H1 (cell line): ENCODE measurements at regions not wholly inside any gene's neighbourhood (a gene's known extent, or its start where the extent isn't known, plus 50 kb on each side); places are given as distances from the start of the nearest gene placed in this dataset.

Experiments used
- CTCF ChIA-PET: fragments of 300-600 bp; sonication (Branson Sonifier 250); formaldehyde crosslinking; loops from one replicate; lab custom pipeline; 2021; ENCODE audit not compliant: partially characterized antibody; lab: Charles Lee
- POLR2A ChIA-PET: fragments of 300-600 bp; sonication (Branson Sonifier 250); formaldehyde crosslinking; loops from one replicate; lab custom pipeline; 2021; ENCODE audit warnings: inconsistent platforms; ENCODE audit not compliant: partially characterized antibody; lab: Charles Lee
- DNase-seq, 2 experiments: peaks; one replicate each; pipeline versions ENCODE4 v3.0.0 to v3.0.0-alpha.2; 2010 to 2022; ENCODE audit warnings: low spot score in 2 of 2, low read depth in 1 of 2, mixed read lengths in 1 of 2
- FAIRE-seq: peaks from 2 replicates; lab custom pipeline; 2011; peaks lifted over from hg19 to GRCh38; lab: Jason Lieb, UNC
- H2AFZ ChIP-seq: 2 replicates; pipeline ENCODE4 v1.8.1; 2012; ENCODE audit warnings: low read length, inconsistent platforms
- H2AK5ac ChIP-seq: 2 replicates; pipeline ENCODE4 v1.6.1; 2013; ENCODE audit warnings: low read depth, low read length
- H2BK120ac ChIP-seq: replicated peaks from 2 replicates; pipeline ENCODE3; 2013; ENCODE audit warnings: low read depth, low read length, inconsistent platforms
- H2BK12ac ChIP-seq: 2 replicates; pipeline ENCODE4 v1.6.1; 2013; ENCODE audit warnings: low read depth, low read length
- H2BK15ac ChIP-seq: 2 replicates; pipeline ENCODE4 v1.6.1; 2013; ENCODE audit warnings: low read length
- H2BK20ac ChIP-seq: 2 replicates; pipeline ENCODE4 v1.6.1; 2013; ENCODE audit warnings: low read length
- H2BK5ac ChIP-seq: 2 replicates; pipeline ENCODE4 v1.6.1; 2013; ENCODE audit warnings: low read depth, low read length
- H3K14ac ChIP-seq: 2 replicates; pipeline ENCODE4 v1.6.1; 2013; ENCODE audit warnings: inconsistent platforms; ENCODE audit not compliant: insufficient read length
- H3K18ac ChIP-seq: 2 replicates; pipeline ENCODE4 v1.6.1; 2013; ENCODE audit warnings: low read length; ENCODE audit errors: extremely low read depth
- H3K23ac ChIP-seq: 2 replicates; pipeline ENCODE4 v1.6.1; 2013; ENCODE audit warnings: inconsistent platforms; ENCODE audit not compliant: insufficient read length
- H3K23me2 ChIP-seq: 2 replicates; pipeline ENCODE4 v1.6.1; 2013; ENCODE audit warnings: low read depth, low read length
- H3K27ac ChIP-seq: 2 replicates; pipeline ENCODE4 v1.6.1; 2011; ENCODE audit warnings: low read depth, low read length, inconsistent platforms
- H3K27me3 ChIP-seq, 4 experiments: replicated peaks in 1 of 4; 1 replicate in 1 of 4; 2 replicates in 3 of 4; pipeline versions ENCODE4 v1.6.1 to v1.8.1; 2011 to 2013; ENCODE audit warnings: low read length in 3 of 4, mild to moderate bottlenecking in 3 of 4, inconsistent platforms in 2 of 4, mixed read lengths in 2 of 4, moderate library complexity in 1 of 4; ENCODE audit not compliant: control insufficient read depth in 3 of 4, insufficient read depth in 3 of 4; ENCODE audit errors: extremely low read depth in 1 of 4
- H3K36me3 ChIP-seq, 4 experiments: 2 replicates each; pipeline versions ENCODE4 v1.6.1 to v1.8.1; 2011 to 2013; ENCODE audit warnings: mild to moderate bottlenecking in 4 of 4, low read length in 3 of 4, moderate library complexity in 2 of 4, control low read depth in 1 of 4, inconsistent platforms in 1 of 4; ENCODE audit not compliant: insufficient read depth in 4 of 4, control insufficient read depth in 2 of 4
- H3K4ac ChIP-seq: replicated peaks from 2 replicates; pipeline ENCODE3; 2013; ENCODE audit warnings: low read length, low read depth, mixed read lengths, inconsistent platforms; ENCODE audit not compliant: insufficient read length
- H3K4me1 ChIP-seq, 4 experiments: replicated peaks in 1 of 4; 1 replicate in 1 of 4; 2 replicates in 3 of 4; pipeline versions ENCODE4 v1.6.1 to v1.8.1; 2011 to 2013; ENCODE audit warnings: low read length in 3 of 4, inconsistent platforms in 2 of 4, mixed read lengths in 1 of 4; ENCODE audit not compliant: insufficient read depth in 4 of 4, control insufficient read depth in 3 of 4
- H3K4me2 ChIP-seq, 2 experiments: 2 replicates each; pipeline versions ENCODE4 v1.6.1 to v1.8.1; 2011 to 2013; ENCODE audit warnings: low read depth in 2 of 2, low read length in 2 of 2, control low read depth in 1 of 2, inconsistent platforms in 1 of 2, mild to moderate bottlenecking in 1 of 2; ENCODE audit not compliant: insufficient read depth in 1 of 2
- H3K4me3 ChIP-seq, 4 experiments: fragments of 200-600, 300-600 bp in 1 of 4; sonication (generic), shearing (Covaris generic), sonication (Bioruptor Twin) in 1 of 4; 2 replicates each; pipeline versions ENCODE4 v1.5.1 to v1.8.1; 2011 to 2016; ENCODE audit warnings: low read length in 4 of 4, low read depth in 3 of 4, control low read depth in 2 of 4, inconsistent platforms in 2 of 4, mild to moderate bottlenecking in 2 of 4, mixed read lengths in 1 of 4, moderate library complexity in 1 of 4; ENCODE audit not compliant: insufficient read depth in 2 of 4; ENCODE audit errors: extremely low read depth in 1 of 4
- H3K56ac ChIP-seq: replicated peaks from 2 replicates; pipeline ENCODE3; 2013; ENCODE audit warnings: low read depth, mild to moderate bottlenecking, mixed read lengths, low read length, inconsistent platforms; ENCODE audit not compliant: insufficient read length
- H3K79me1 ChIP-seq: 2 replicates; pipeline ENCODE4 v1.6.1; 2013; ENCODE audit warnings: low read depth, low read length, control low read depth
- H3K79me2 ChIP-seq, 2 experiments: 2 replicates each; pipeline versions ENCODE4 v1.6.1 to v1.8.1; 2012 to 2013; ENCODE audit warnings: low read length in 2 of 2, mild to moderate bottlenecking in 2 of 2, inconsistent platforms in 1 of 2; ENCODE audit not compliant: insufficient read depth in 2 of 2, control insufficient read depth in 1 of 2
- H3K9ac ChIP-seq, 4 experiments: replicated peaks in 1 of 4; 1 replicate in 1 of 4; 2 replicates in 3 of 4; pipeline versions ENCODE4 v1.6.1 to v1.8.1; 2011 to 2013; ENCODE audit warnings: low read depth in 3 of 4, low read length in 3 of 4, control low read depth in 2 of 4, mild to moderate bottlenecking in 2 of 4, moderate library complexity in 2 of 4, inconsistent platforms in 1 of 4; ENCODE audit errors: extremely low read depth in 1 of 4
- H3K9me3 ChIP-seq, 2 experiments: 2 replicates each; pipeline versions ENCODE4 v1.6.1 to v1.8.1; 2012 to 2013; ENCODE audit warnings: mild to moderate bottlenecking in 2 of 2, moderate library complexity in 2 of 2, control low read depth in 1 of 2, inconsistent platforms in 1 of 2, low read depth in 1 of 2, low read length in 1 of 2, mixed read lengths in 1 of 2; ENCODE audit not compliant: insufficient read depth in 2 of 2
- H4K20me1 ChIP-seq, 2 experiments: replicated peaks in 1 of 2; 2 replicates each; pipeline versions ENCODE3 to v1.8.1; 2011 to 2013; ENCODE audit warnings: inconsistent platforms in 2 of 2, low read length in 2 of 2, mild to moderate bottlenecking in 1 of 2; ENCODE audit not compliant: insufficient read depth in 2 of 2, control insufficient read depth in 1 of 2
- H4K5ac ChIP-seq: 2 replicates; pipeline ENCODE4 v1.6.1; 2013; ENCODE audit warnings: low read length, low read depth, mixed read lengths, inconsistent platforms; ENCODE audit not compliant: insufficient read length
- H4K8ac ChIP-seq: 2 replicates; pipeline ENCODE4 v1.8.0; 2013; ENCODE audit warnings: mild to moderate bottlenecking, moderate library complexity, low read length, inconsistent platforms; ENCODE audit not compliant: insufficient read depth; ENCODE audit errors: extremely low read depth
- H4K91ac ChIP-seq: replicated peaks from 2 replicates; pipeline ENCODE3; 2013; ENCODE audit warnings: low read length, mixed read lengths, inconsistent platforms; ENCODE audit not compliant: insufficient read length
- CTBP2 ChIP-seq: IDR thresholded peaks from 2 replicates; pipeline ENCODE4 v1.7.0; 2011; ENCODE audit warnings: borderline replicate concordance, mild to moderate bottlenecking, moderate library complexity, mixed read lengths, low read length; ENCODE audit not compliant: insufficient read depth, insufficient read length
- E2F6 ChIP-seq: IDR thresholded peaks from 2 replicates; pipeline ENCODE4 v1.6.1; 2012; ENCODE audit warnings: inconsistent platforms
- EZH2 ChIP-seq: fragments of 200-600 bp; sonication (generic); IDR thresholded peaks from 2 replicates; pipeline ENCODE4 v1.7.1; 2012; ENCODE audit warnings: low read depth, mild to moderate bottlenecking, moderate library complexity, low read length, inconsistent platforms; ENCODE audit not compliant: severe bottlenecking
- JUN ChIP-seq: IDR thresholded peaks from 2 replicates; pipeline ENCODE4 v1.6.1; 2011; ENCODE audit warnings: low read depth, mild to moderate bottlenecking, improper control_type of control experiment, low read length
- JUND ChIP-seq: IDR thresholded peaks from 2 replicates; pipeline ENCODE4 v1.6.1; 2011; ENCODE audit warnings: mild to moderate bottlenecking, improper control_type of control experiment, low read length
- KDM1A ChIP-seq: fragments of 200-600, 300-600 bp; sonication (generic); IDR thresholded peaks from 2 replicates; pipeline ENCODE4 v1.7.1; 2016; ENCODE audit warnings: mild to moderate bottlenecking, low read length, borderline replicate concordance
- KDM4A ChIP-seq: IDR thresholded peaks from one replicate; pipeline ENCODE4 v1.7.1; 2012; ENCODE audit warnings: low read depth, mild to moderate bottlenecking, moderate library complexity, low read length, inconsistent platforms; ENCODE audit not compliant: severe bottlenecking
- SAP30 ChIP-seq: fragments of 300-600 bp; sonication (generic); IDR thresholded peaks from 2 replicates; pipeline ENCODE4 v1.7.1; 2012; ENCODE audit warnings: low read length, moderate library complexity, mild to moderate bottlenecking, inconsistent platforms; ENCODE audit not compliant: insufficient read depth, insufficient replicate concordance
- SUZ12 ChIP-seq: fragments of 200-600 bp; sonication (generic); IDR thresholded peaks from 2 replicates; pipeline ENCODE4 v1.6.1; 2012; ENCODE audit warnings: mild to moderate bottlenecking, inconsistent platforms, low read length, moderate library complexity, mixed read lengths
- USF2 ChIP-seq: IDR thresholded peaks from 2 replicates; pipeline ENCODE4 v1.6.1; 2011; ENCODE audit warnings: low read length, improper control_type of control experiment
- YY1 ChIP-seq: IDR thresholded peaks from 2 replicates; pipeline ENCODE4 v1.6.1; 2011; ENCODE audit warnings: low read depth, mild to moderate bottlenecking, low read length
- WGBS, 2 experiments: shearing (Covaris generic) in 1 of 2; methylation state at CpG; one replicate each; pipeline versions ENCODE4 v1.1.6 to v1.1.7; 2013 to 2015; ENCODE audit warnings: low lambda C conversion rate in 2 of 2, mixed read lengths in 2 of 2, inconsistent platforms in 1 of 2, low coverage in 1 of 2, missing lambda C conversion rate in 1 of 2; ENCODE audit not compliant: insufficient replicate concordance in 2 of 2, insufficient coverage in 1 of 2, insufficient read length in 1 of 2; ENCODE audit errors: extremely low coverage in 1 of 2, missing lambda C conversion rate in 1 of 2; 5-methylcytosine and 5-hydroxymethylcytosine counted together

GRCh38 chr4:125520258-125520990 is 205.7 kb downstream of the FAT4 start:
- H3K23me2 ChIP-seq, result no peaks in the 10 kb centered on the region
- 94% methylated on average over 5 of the region's 5 CpGs; no CpG with 5 or more reads in 1 of the 2 experiments for WGBS, 2 experiments
- no peak for TF ChIP-seq JUND
- no peak for TF ChIP-seq KDM4A
- TF ChIP-seq SAP30, result no peak
- no peak for TF ChIP-seq USF2
- TF ChIP-seq JUN, result no peak
- TF ChIP-seq SUZ12, result no peak
- TF ChIP-seq KDM1A, result no peak
- no peak for TF ChIP-seq YY1
- TF ChIP-seq CTBP2, result no peak
- no peak for TF ChIP-seq EZH2
- TF ChIP-seq E2F6, result no peak

More at GRCh38 chr4:125520258-125520990, 205.7 kb downstream of the FAT4 start:
- no peak overlapping the region for H2AFZ ChIP-seq
- no peak overlapping the region for H3K27ac ChIP-seq
- H3K9ac ChIP-seq, result no peak overlapping the region
- no peak overlapping the region for H2BK5ac ChIP-seq
- DNase-seq, result no peak
- H4K20me1 ChIP-seq, result no peaks in the 10 kb centered on the region
- no peak overlapping the region for H2BK120ac ChIP-seq
- H3K14ac ChIP-seq, result no peak overlapping the region
- H3K4me2 ChIP-seq, result no peak overlapping the region
- H3K79me1 ChIP-seq, result no peaks in the 10 kb centered on the region
- no peak overlapping the region for H3K23ac ChIP-seq
- H3K4me3 ChIP-seq, result no peak overlapping the region
- H2BK12ac ChIP-seq, result no peak overlapping the region
- ChIA-PET POLR2A (no interaction called here), CTCF (interaction anchor here (1.0 kb wide), 1 partner anchor 207 kb away, joined by 4 read pairs; no protein-coding TSS in a partner anchor)
- H2AK5ac ChIP-seq, result no peak overlapping the region
- no peaks in the 10 kb centered on the region for H3K79me2 ChIP-seq
- H3K18ac ChIP-seq, result no peak overlapping the region
- H3K56ac ChIP-seq, result no peak overlapping the region
- no peak overlapping the region for H2BK20ac ChIP-seq
- no peak overlapping the region for H3K4ac ChIP-seq
- H4K91ac ChIP-seq, result no peak overlapping the region
- no peaks in the 10 kb centered on the region for H3K9me3 ChIP-seq
- no peak overlapping the region for H4K8ac ChIP-seq
- no peak for FAIRE-seq
- no peaks in the 10 kb centered on the region for H3K27me3 ChIP-seq
- H3K4me1 ChIP-seq, result peaks cover 0 to 1% (median 0%) of the 10 kb centered on the region in 4 experiments; a peak in 1 of 7 replicates
- H2BK15ac ChIP-seq, result no peak overlapping the region
- no peaks in the 10 kb centered on the region for H3K36me3 ChIP-seq
- H4K5ac ChIP-seq, result no peak overlapping the region
